Right lobe of liver (tissue), 6 donors: ENCODE measurements at regions not wholly inside any gene's neighbourhood (a gene's known extent, or its start where the extent isn't known, plus 50 kb on each side); places are given as distances from the start of the nearest gene placed in this dataset.

Experiments used
- ATAC-seq, 4 donors: fragments of 200-7000 bp; cut with Tn5 transposase; one replicate each; pipeline ENCODE4 v1.9.1; 2020; ENCODE audit warnings: mild to moderate bottlenecking in 4 of 4, moderate library complexity in 4 of 4
- DNase-seq, 3 donors: peaks; one replicate each; pipeline ENCODE4 v3.0.0-alpha.2; 2020
- H3K27ac ChIP-seq, 3 donors: fragments of 200-600 bp; one replicate each; pipeline ENCODE4 v1.8.0; 2022
- H3K27me3 ChIP-seq, 2 donors: fragments of 200-600 bp; one replicate each; pipeline ENCODE4 v1.8.0; 2022
- H3K36me3 ChIP-seq, 4 donors: fragments of 200-600 bp; sonication (generic) in 1 of 4; one replicate each; pipeline versions ENCODE4 v1.5.1 to v1.8.0; 2017 to 2022; ENCODE audit warnings: control low read depth in 1 of 4
- H3K4me1 ChIP-seq, 4 donors: fragments of 200-600 bp; sonication (generic) in 1 of 4; one replicate each; pipeline versions ENCODE4 v1.5.1 to v1.8.0; 2017 to 2022; ENCODE audit warnings: control low read depth in 1 of 4
- H3K4me3 ChIP-seq, 3 donors: fragments of 200-600 bp; one replicate each; pipeline ENCODE4 v1.8.0; 2022
- H3K9me3 ChIP-seq, 4 donors: fragments of 200-600 bp; sonication (generic) in 1 of 4; one replicate each; pipeline versions ENCODE4 v1.5.1 to v1.8.0; 2017 to 2022; ENCODE audit warnings: control low read depth in 1 of 4
- POLR2A ChIP-seq: fragments of 450-650 bp; IDR thresholded peaks from one replicate; pipeline ENCODE4 v1.6.1; 2017; ENCODE audit warnings: antibody characterized with exemption, mild to moderate bottlenecking
- WGBS: methylation state at CpG from one replicate; pipeline ENCODE4 v1.1.6; 2018; ENCODE audit warnings: low coverage, low lambda C conversion rate; ENCODE audit not compliant: insufficient coverage; ENCODE audit errors: missing lambda C conversion rate; 5-methylcytosine and 5-hydroxymethylcytosine counted together
- intact Hi-C, 2 donors: fragments of 100-400 bp; cut with DNase I; formaldehyde crosslinking; loops; one replicate each; pipeline versions ENCODE4 v1.11.2 to v1.14.1; 2022
- TF ChIP-seq, protein P1 (sequence below), 4 donors: fragments of 200-600 bp in 3 of 4; fragments of 450-650 bp in 1 of 4; IDR thresholded peaks; one replicate each; pipeline versions ENCODE4 v1.5.1 to v1.8.0; 2016 to 2022; ENCODE audit warnings: antibody characterized with exemption in 4 of 4, mild to moderate bottlenecking in 2 of 4
- donor health status: DM: no; HTN: yes; CAD: no.
- donor health status: DM: no; HTN: no; CAD: no.
- donor health status: DM: no; HTN: no; CAD: no.
- donor health status: DM: no; HTN: yes; CAD: no.
- donor health status: DM: no; HTN: yes; CAD: no.

DNA sequence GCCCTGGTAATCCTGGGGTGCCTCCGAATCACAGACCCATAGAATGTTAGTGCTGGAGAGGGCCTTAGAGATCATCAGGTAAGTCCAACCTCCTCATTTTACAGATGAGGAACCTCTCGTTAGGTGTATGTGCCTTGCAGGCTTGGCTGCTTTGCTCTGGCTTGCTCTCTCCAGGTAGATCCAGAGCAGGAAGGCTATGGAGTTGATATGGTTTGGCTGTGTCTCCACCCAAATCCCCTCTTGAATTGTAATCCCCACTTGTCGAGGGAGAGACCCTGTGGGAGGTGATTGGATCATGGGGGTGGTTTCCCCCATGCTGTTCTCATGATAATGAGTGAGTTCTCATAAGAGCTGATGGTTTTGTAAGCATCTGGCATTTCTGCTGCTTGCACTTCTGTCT is 186.0 kb upstream of the PLXNA2 start:
- DNase-seq, result no peak
- WGBS, result 62% methylated on average over 3 of the region's 3 CpGs
- Histone ChIP-seq H3K27ac (no peak overlapping the region), H3K4me3 (no peak overlapping the region), H3K9me3 (no peaks in the 10 kb centered on the region), H3K27me3 (no peaks in the 10 kb centered on the region), H3K4me1 (no peaks in the 10 kb centered on the region), H3K36me3 (no peaks in the 10 kb centered on the region)
- TF ChIP-seq POLR2A, result no peak
- TF ChIP-seq, protein P1, sequence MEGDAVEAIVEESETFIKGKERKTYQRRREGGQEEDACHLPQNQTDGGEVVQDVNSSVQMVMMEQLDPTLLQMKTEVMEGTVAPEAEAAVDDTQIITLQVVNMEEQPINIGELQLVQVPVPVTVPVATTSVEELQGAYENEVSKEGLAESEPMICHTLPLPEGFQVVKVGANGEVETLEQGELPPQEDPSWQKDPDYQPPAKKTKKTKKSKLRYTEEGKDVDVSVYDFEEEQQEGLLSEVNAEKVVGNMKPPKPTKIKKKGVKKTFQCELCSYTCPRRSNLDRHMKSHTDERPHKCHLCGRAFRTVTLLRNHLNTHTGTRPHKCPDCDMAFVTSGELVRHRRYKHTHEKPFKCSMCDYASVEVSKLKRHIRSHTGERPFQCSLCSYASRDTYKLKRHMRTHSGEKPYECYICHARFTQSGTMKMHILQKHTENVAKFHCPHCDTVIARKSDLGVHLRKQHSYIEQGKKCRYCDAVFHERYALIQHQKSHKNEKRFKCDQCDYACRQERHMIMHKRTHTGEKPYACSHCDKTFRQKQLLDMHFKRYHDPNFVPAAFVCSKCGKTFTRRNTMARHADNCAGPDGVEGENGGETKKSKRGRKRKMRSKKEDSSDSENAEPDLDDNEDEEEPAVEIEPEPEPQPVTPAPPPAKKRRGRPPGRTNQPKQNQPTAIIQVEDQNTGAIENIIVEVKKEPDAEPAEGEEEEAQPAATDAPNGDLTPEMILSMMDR (IDR thresholded peaks at IDR 0.05), result no peak
- no peak for ATAC-seq
- intact Hi-C loops, result no loop called here

DNA sequence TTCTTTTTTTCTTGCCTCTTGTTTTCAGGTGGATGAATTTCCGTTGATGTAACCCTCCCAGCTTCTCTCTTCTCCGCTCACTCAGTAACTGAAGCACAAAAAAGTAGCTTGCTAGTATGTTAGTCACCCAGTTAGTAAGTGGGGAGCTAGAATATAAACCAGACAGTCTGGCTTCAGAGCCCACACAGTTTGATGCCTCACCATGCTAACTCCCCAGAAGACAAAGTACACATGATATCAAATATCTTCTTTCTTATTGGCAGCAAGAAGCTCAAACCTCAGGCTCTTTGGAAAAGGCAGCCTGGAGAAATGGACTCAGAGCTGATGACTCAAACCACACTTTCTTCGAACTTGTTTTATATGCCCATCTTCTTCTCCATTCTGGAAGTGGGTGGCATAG is 187.5 kb upstream of the PLXNA2 start:
- Histone ChIP-seq H3K27ac (no peak overlapping the region), H3K27me3 (no peaks in the 10 kb centered on the region), H3K4me1 (no peaks in the 10 kb centered on the region), H3K9me3 (no peaks in the 10 kb centered on the region), H3K4me3 (no peak overlapping the region), H3K36me3 (no peaks in the 10 kb centered on the region)
- TF ChIP-seq POLR2A, result no peak
- TF ChIP-seq, protein P1 (IDR thresholded peaks at IDR 0.05), result no peak
- intact Hi-C loops, result no loop called here
- DNase-seq (no peak), ATAC-seq (no peak)
- 77% methylated on average over 3 of the region's 3 CpGs for WGBS

DNA sequence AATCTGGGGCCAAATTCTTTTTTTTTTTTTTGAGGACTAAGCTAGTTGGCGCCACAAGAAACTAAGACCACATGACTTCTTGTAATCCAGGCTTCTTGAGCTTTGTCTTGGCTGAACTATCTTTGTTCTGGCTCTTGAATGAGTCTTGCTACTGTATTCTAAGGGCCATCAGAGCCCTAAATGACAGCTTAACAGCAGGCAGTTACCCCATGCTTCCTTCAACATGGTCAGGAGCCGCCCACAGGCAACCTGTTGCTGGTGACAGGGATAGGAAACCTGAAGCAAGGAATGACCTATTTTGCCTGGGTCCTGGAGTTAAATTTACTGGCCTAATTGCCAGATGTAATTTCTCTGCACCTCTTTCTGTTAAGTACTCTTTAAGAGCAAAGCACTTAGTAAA is 188.2 kb upstream of the PLXNA2 start:
- no peak overlapping the region for H3K27ac ChIP-seq
- H3K27me3 ChIP-seq, result no peaks in the 10 kb centered on the region
- no peak for DNase-seq
- no peak for ATAC-seq
- TF ChIP-seq, protein P1 (IDR thresholded peaks at IDR 0.05), result no peak
- TF ChIP-seq POLR2A, result no peak
- no peaks in the 10 kb centered on the region for H3K36me3 ChIP-seq
- no peaks in the 10 kb centered on the region for H3K9me3 ChIP-seq
- H3K4me3 ChIP-seq, result no peak overlapping the region
- intact Hi-C loops, result no loop called here
- WGBS, result 90% methylated on average over 1 of the region's 2 CpGs
- no peaks in the 10 kb centered on the region for H3K4me1 ChIP-seq

DNA sequence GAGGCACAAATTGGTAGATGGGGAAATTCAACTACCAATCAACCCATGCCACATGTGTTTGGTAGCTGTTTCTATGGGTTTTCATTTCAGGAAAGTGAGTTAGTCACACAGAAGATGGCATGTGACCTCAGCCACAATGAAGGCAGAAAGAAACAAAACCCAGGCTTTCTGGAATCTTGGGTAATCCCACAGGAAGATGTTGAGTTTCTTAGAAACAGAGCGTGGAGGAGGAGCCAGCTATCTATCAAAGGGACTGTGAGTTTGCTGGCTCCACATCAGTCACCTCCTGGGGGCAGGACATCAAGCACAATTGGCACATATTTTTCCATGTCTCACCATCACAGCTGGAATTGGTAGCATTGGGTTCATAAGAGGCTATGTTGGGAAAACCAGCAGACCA is 188.9 kb upstream of the PLXNA2 start:
- H3K4me1 ChIP-seq, result no peaks in the 10 kb centered on the region
- ATAC-seq (no peak), DNase-seq (no peak)
- no peak overlapping the region for H3K4me3 ChIP-seq
- H3K36me3 ChIP-seq, result no peaks in the 10 kb centered on the region
- intact Hi-C loops, result no loop called here
- no peaks in the 10 kb centered on the region for H3K9me3 ChIP-seq
- H3K27ac ChIP-seq, result no peak overlapping the region
- WGBS, result 86% methylated on average over 1 of the region's 1 CpG
- TF ChIP-seq, protein P1 (IDR thresholded peaks at IDR 0.05), result no peak
- no peak for TF ChIP-seq POLR2A
- H3K27me3 ChIP-seq, result no peaks in the 10 kb centered on the region

DNA sequence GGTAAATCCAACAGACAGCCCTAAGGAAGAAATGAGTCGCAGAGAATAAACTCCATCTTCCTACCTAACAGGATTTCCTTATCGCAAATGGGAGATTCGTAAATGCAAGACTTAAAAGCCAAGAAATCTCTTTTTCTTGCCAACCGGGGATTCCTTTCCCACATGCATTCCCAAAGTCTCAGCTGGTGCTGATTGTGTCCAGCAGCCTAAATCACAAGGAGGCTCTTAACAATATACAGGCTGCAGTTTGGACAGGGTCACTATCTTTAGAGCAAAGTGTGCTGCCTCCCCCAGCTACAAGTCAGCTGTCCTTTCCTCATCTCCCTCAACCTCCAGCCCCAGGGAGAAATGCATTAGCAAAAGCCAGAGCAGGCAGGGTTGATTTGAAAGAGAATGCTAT is 189.8 kb upstream of the PLXNA2 start:
- Histone ChIP-seq H3K9me3 (no peaks in the 10 kb centered on the region), H3K4me3 (no peak overlapping the region), H3K36me3 (no peaks in the 10 kb centered on the region), H3K27me3 (no peaks in the 10 kb centered on the region), H3K27ac (no peak overlapping the region), H3K4me1 (no peaks in the 10 kb centered on the region)
- ATAC-seq (no peak), DNase-seq (no peak)
- 72% methylated on average over 4 of the region's 4 CpGs for WGBS
- TF ChIP-seq, protein P1 (IDR thresholded peaks at IDR 0.05), result no peak
- TF ChIP-seq POLR2A, result no peak
- intact Hi-C loops, result no loop called here
